ENCODE measurements at regions not wholly inside any gene's neighbourhood (a gene's known extent, or its start where the extent isn't known, plus 50 kb on each side); places are given as distances from the start of the nearest gene placed in this dataset.
"Not testable (repeated sequence)": the region's sequence is repeated elsewhere in the genome, so short reads cannot be mapped to it uniquely, and the experiment has no call there.

GRCh38 chr1:219076326-219076937, 97.2 kb upstream of the LYPLAL1 start:
- no peaks in the 10 kb centered on the region for H3K9me3 Mint-ChIP-seq (ENCODE audit: low read depth, unreplicated experiment)
- no peak overlapping the region for H3K4me3 Mint-ChIP-seq (ENCODE audit: low read depth, unreplicated experiment)
- H3K27ac Mint-ChIP-seq (ENCODE audit: unreplicated experiment): no peak overlapping the region
- no peak for DNase-seq
- intact Hi-C loops (cut with micrococcal nuclease; ENCODE audit: unreplicated experiment): no loop called here
- no peaks in the 10 kb centered on the region for H3K27me3 Mint-ChIP-seq (ENCODE audit: unreplicated experiment)
- H3K4me1 Mint-ChIP-seq (ENCODE audit: low read depth, unreplicated experiment): no peaks in the 10 kb centered on the region
- H3K36me3 Mint-ChIP-seq (ENCODE audit: insufficient read depth, unreplicated experiment): no peaks in the 10 kb centered on the region
- no TSS peak for BruUV-seq (replicated peaks)
- CTCF ChIA-PET: interaction anchor here (0.6 kb wide), 1 partner anchor 122 kb away, joined by 6 read pairs; no protein-coding TSS in a partner anchor
- no peak for TF ChIP-seq CTCF (IDR thresholded peaks at IDR 0.05; ENCODE audit: unreplicated experiment)

DNA sequence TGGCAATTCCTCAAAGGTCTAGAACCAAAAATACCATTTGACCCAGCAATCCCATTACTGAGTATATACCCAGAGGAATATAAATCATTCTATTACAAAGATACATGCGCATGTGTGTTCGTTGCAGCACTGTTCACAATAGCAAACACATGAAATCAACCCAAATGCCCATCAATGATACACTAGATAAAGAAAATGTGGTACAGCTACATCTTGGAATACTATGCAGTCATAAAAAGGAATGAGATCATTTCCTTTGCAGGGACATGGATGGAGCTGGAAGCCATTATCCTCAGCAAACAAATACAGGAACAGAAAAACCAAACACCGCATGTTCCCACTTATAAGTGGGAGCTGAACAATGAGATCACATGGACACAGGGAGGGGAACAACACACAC, 95.9 kb upstream of the LYPLAL1 start:
- H3K4me1 Mint-ChIP-seq (ENCODE audit: low read depth, unreplicated experiment); H3K27ac Mint-ChIP-seq (ENCODE audit: unreplicated experiment); DNase-seq; intact Hi-C loops (cut with micrococcal nuclease; ENCODE audit: unreplicated experiment); H3K4me3 Mint-ChIP-seq (ENCODE audit: low read depth, unreplicated experiment); H3K36me3 Mint-ChIP-seq (ENCODE audit: insufficient read depth, unreplicated experiment); BruUV-seq (replicated peaks); H3K27me3 Mint-ChIP-seq (ENCODE audit: unreplicated experiment); H3K9me3 Mint-ChIP-seq (ENCODE audit: low read depth, unreplicated experiment); CTCF ChIA-PET: not testable (repeated sequence)

- no peaks in the 10 kb centered on the region for H3K36me3 Mint-ChIP-seq (ENCODE audit: insufficient read depth, unreplicated experiment)
- H3K27me3 Mint-ChIP-seq (ENCODE audit: unreplicated experiment): no peaks in the 10 kb centered on the region
- no peaks in the 10 kb centered on the region for H3K4me1 Mint-ChIP-seq (ENCODE audit: low read depth, unreplicated experiment)
- no TSS peak for BruUV-seq (replicated peaks)
- CTCF ChIA-PET: no interaction called here
- TF ChIP-seq CTCF (IDR thresholded peaks at IDR 0.05; ENCODE audit: unreplicated experiment): no peak
- no peak for DNase-seq
- no peak overlapping the region for H3K27ac Mint-ChIP-seq (ENCODE audit: unreplicated experiment)
- intact Hi-C loops (cut with micrococcal nuclease; ENCODE audit: unreplicated experiment): no loop called here
- H3K9me3 Mint-ChIP-seq (ENCODE audit: low read depth, unreplicated experiment): no peaks in the 10 kb centered on the region
- H3K4me3 Mint-ChIP-seq (ENCODE audit: low read depth, unreplicated experiment): no peak overlapping the region
These were observed 91.4 kb upstream of the LYPLAL1 start for GRCh38 chr1:219081943-219082925.

GRCh38 chr1:219083631-219084030, 90.0 kb upstream of the LYPLAL1 start:
- H3K27ac Mint-ChIP-seq (ENCODE audit: unreplicated experiment): no peak overlapping the region
- TF ChIP-seq CTCF (IDR thresholded peaks at IDR 0.05; ENCODE audit: unreplicated experiment): no peak
- CTCF ChIA-PET: no interaction called here

More at GRCh38 chr1:219083631-219084030, 90.0 kb upstream of the LYPLAL1 start:
- no TSS peak for BruUV-seq (replicated peaks)
- DNase-seq: no peak
- intact Hi-C loops (cut with micrococcal nuclease; ENCODE audit: unreplicated experiment): no loop called here
- H3K4me1 Mint-ChIP-seq (ENCODE audit: low read depth, unreplicated experiment): peaks cover 6% of the 10 kb centered on the region
- no peak overlapping the region for H3K4me3 Mint-ChIP-seq (ENCODE audit: low read depth, unreplicated experiment)
- H3K36me3 Mint-ChIP-seq (ENCODE audit: insufficient read depth, unreplicated experiment): no peaks in the 10 kb centered on the region
- no peaks in the 10 kb centered on the region for H3K27me3 Mint-ChIP-seq (ENCODE audit: unreplicated experiment)
- no peaks in the 10 kb centered on the region for H3K9me3 Mint-ChIP-seq (ENCODE audit: low read depth, unreplicated experiment)
